HL-60 (cell line): ENCODE measurements at regions not wholly inside any gene's neighbourhood (a gene's known extent, or its start where the extent isn't known, plus 50 kb on each side); places are given as distances from the start of the nearest gene placed in this dataset.

Source experiments
- CTCF ChIP-seq: IDR thresholded peaks from one replicate; pipeline ENCODE4 v1.5.1; 2011; ENCODE audit warnings: low read length, control low read depth, inconsistent platforms; ENCODE audit not compliant: insufficient read depth
- GABPA ChIP-seq: IDR thresholded peaks from 2 replicates; pipeline ENCODE4 v1.6.1; 2012; ENCODE audit warnings: low read depth
- POLR2AphosphoS5 ChIP-seq: IDR thresholded peaks from 2 replicates; pipeline ENCODE4 v1.6.1; 2012; ENCODE audit warnings: low read depth
- TF ChIP-seq, protein P1 (sequence below): IDR thresholded peaks from 2 replicates; pipeline ENCODE4 v1.6.1; 2012; ENCODE audit warnings: low read depth; ENCODE audit not compliant: insufficient replicate concordance

- no peak for TF ChIP-seq CTCF
- no peak for TF ChIP-seq POLR2AphosphoS5
- TF ChIP-seq GABPA: no peak
- TF ChIP-seq, protein P1, sequence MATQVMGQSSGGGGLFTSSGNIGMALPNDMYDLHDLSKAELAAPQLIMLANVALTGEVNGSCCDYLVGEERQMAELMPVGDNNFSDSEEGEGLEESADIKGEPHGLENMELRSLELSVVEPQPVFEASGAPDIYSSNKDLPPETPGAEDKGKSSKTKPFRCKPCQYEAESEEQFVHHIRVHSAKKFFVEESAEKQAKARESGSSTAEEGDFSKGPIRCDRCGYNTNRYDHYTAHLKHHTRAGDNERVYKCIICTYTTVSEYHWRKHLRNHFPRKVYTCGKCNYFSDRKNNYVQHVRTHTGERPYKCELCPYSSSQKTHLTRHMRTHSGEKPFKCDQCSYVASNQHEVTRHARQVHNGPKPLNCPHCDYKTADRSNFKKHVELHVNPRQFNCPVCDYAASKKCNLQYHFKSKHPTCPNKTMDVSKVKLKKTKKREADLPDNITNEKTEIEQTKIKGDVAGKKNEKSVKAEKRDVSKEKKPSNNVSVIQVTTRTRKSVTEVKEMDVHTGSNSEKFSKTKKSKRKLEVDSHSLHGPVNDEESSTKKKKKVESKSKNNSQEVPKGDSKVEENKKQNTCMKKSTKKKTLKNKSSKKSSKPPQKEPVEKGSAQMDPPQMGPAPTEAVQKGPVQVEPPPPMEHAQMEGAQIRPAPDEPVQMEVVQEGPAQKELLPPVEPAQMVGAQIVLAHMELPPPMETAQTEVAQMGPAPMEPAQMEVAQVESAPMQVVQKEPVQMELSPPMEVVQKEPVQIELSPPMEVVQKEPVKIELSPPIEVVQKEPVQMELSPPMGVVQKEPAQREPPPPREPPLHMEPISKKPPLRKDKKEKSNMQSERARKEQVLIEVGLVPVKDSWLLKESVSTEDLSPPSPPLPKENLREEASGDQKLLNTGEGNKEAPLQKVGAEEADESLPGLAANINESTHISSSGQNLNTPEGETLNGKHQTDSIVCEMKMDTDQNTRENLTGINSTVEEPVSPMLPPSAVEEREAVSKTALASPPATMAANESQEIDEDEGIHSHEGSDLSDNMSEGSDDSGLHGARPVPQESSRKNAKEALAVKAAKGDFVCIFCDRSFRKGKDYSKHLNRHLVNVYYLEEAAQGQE: no peak
These were observed 257.9 kb upstream of the RBMS3 start for GRCh38 chr3:29022976-29023375.
